ENCODE measurements at regions not wholly inside any gene's neighbourhood (a gene's known extent, or its start where the extent isn't known, plus 50 kb on each side); places are given as distances from the start of the nearest gene placed in this dataset.

DNA sequence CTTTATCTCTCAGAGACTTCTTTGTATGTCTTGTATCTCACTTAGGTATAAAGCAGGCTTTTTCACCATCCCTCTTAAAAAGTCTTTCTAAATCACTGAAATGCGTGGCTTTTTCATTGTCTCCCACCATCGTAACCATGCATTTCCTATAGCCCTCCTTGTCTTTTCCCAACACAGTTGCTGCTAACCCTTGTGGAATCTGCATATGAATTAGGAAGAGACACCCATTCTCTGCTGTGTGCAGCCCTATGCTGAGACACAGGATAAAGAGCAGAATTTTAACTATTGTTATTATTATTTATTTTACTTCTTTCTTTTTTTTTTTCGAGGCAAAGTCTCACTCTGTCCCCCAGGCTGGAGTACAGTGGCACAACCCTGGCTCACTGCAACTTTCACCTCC lies 804.3 kb upstream of the COBL start:
- no peaks in the 10 kb centered on the region for H3K36me3 ChIP-seq (ENCODE audit: control insufficient read depth in 2 of 2, insufficient read depth in 1 of 2, low read length in 2 of 2)
- H3K4me3 ChIP-seq (ENCODE audit: low read depth, low read length): no peak overlapping the region
- no peak overlapping the region for H3K27ac ChIP-seq (ENCODE audit: extremely low read depth, low read depth, low read length)
- H3K4me1 ChIP-seq (ENCODE audit: control insufficient read depth, insufficient read depth, low read length): no peaks in the 10 kb centered on the region
- CTCF ChIA-PET: no interaction called here
- no peaks in the 10 kb centered on the region for H3K9me3 ChIP-seq (ENCODE audit: control insufficient read depth, insufficient read depth, low read depth, low read length)
- POLR2A ChIA-PET: no interaction called here
- TF ChIP-seq ZEB2 (tag by site-specific recombination; IDR thresholded peaks at IDR 0.05): no peak
- no peak for TF ChIP-seq TCF7L2 (IDR thresholded peaks at IDR 0.05; ENCODE audit: borderline replicate concordance, low read depth, low read length)

DNA sequence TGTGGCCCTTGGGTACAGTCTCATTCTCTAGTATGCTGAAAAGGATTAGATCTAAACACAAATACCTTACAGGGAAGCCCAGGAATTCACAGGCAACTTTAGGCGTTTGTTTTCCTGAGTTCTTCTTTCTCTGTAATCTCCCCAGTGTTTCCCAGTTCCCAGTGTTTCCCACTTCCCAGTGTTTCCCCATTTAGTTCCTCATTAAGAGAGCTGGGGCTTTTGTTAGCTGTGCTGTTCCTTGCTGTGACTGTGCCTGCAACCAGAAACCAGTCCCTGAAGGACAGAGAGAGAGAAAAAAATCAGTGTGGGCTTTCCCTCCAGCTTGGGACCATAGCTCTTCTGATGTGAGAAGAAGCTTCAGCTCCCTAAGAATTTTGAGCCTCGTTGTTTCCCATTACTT lies 802.9 kb upstream of the COBL start:
- no peak for TF ChIP-seq FEZF1 (tag by site-specific recombination; IDR thresholded peaks at IDR 0.05)
- no peak for TF ChIP-seq MYNN (tag by site-specific recombination; IDR thresholded peaks at IDR 0.05; ENCODE audit: borderline replicate concordance)
- TF ChIP-seq RBAK (tag by site-specific recombination; IDR thresholded peaks at IDR 0.05): no peak
- TF ChIP-seq ZSCAN16 (tag by site-specific recombination; IDR thresholded peaks at IDR 0.05): no peak
- Histone ChIP-seq H3K4me1 (ENCODE audit: control insufficient read depth, insufficient read depth, low read length) (no peaks in the 10 kb centered on the region), H3K9me3 (ENCODE audit: control insufficient read depth, insufficient read depth, low read depth, low read length) (no peaks in the 10 kb centered on the region), H3K36me3 (ENCODE audit: control insufficient read depth in 2 of 2, insufficient read depth in 1 of 2, low read length in 2 of 2) (no peaks in the 10 kb centered on the region), H3K27ac (ENCODE audit: extremely low read depth, low read depth, low read length) (no peak overlapping the region), H3K4me3 (ENCODE audit: low read depth, low read length) (no peak overlapping the region)
- CTCF ChIA-PET: no interaction called here
- POLR2A ChIA-PET: no interaction called here

- CTCF ChIA-PET: no interaction called here
- Histone ChIP-seq H3K27ac (ENCODE audit: extremely low read depth, low read depth, low read length) (no peak overlapping the region), H3K9me3 (ENCODE audit: control insufficient read depth, insufficient read depth, low read depth, low read length) (no peaks in the 10 kb centered on the region), H3K4me1 (ENCODE audit: control insufficient read depth, insufficient read depth, low read length) (no peaks in the 10 kb centered on the region), H3K4me3 (ENCODE audit: low read depth, low read length) (no peak overlapping the region), H3K36me3 (ENCODE audit: control insufficient read depth in 2 of 2, insufficient read depth in 1 of 2, low read length in 2 of 2) (no peaks in the 10 kb centered on the region)
- POLR2A ChIA-PET: no interaction called here
- TF ChIP-seq ZNF629 (tag by site-specific recombination; IDR thresholded peaks at IDR 0.05) (no peak), ZXDB (tag by site-specific recombination; IDR thresholded peaks at IDR 0.05) (no peak), ZNF133 (tag by site-specific recombination; IDR thresholded peaks at IDR 0.05) (no peak), ZBTB17 (tag by site-specific recombination; IDR thresholded peaks at IDR 0.05) (no peak), ZNF548 (tag by site-specific recombination; IDR thresholded peaks at IDR 0.05) (no peak), ZNF514 (tag by site-specific recombination; IDR thresholded peaks at IDR 0.05) (no peak), MYNN (tag by site-specific recombination; IDR thresholded peaks at IDR 0.05; ENCODE audit: borderline replicate concordance) (no peak)
Measured at GRCh38 chr7:52114509-52114908, 797.9 kb upstream of the COBL start.

- Histone ChIP-seq H3K4me3 (ENCODE audit: low read depth, low read length) (no peak overlapping the region), H3K27ac (ENCODE audit: extremely low read depth, low read depth, low read length) (no peak overlapping the region), H3K4me1 (ENCODE audit: control insufficient read depth, insufficient read depth, low read length) (no peaks in the 10 kb centered on the region), H3K36me3 (ENCODE audit: control insufficient read depth in 2 of 2, insufficient read depth in 1 of 2, low read length in 2 of 2) (no peaks in the 10 kb centered on the region), H3K9me3 (ENCODE audit: control insufficient read depth, insufficient read depth, low read depth, low read length) (no peaks in the 10 kb centered on the region)
- TF ChIP-seq SCRT2 (tag by site-specific recombination; IDR thresholded peaks at IDR 0.05): no peak
- TF ChIP-seq ZNF16 (tag by site-specific recombination; IDR thresholded peaks at IDR 0.05; ENCODE audit: low read depth): no peak
- no peak for TF ChIP-seq ZNF335 (tag by site-specific recombination; conservative IDR thresholded peaks at IDR 0.05)
- TF ChIP-seq CTCF (tag by site-specific recombination; IDR thresholded peaks at IDR 0.05): no peak
- TF ChIP-seq ZNF133 (tag by site-specific recombination; IDR thresholded peaks at IDR 0.05): no peak
- TF ChIP-seq ZBTB20 (tag by site-specific recombination; IDR thresholded peaks at IDR 0.05): no peak
- TF ChIP-seq, protein P1, sequence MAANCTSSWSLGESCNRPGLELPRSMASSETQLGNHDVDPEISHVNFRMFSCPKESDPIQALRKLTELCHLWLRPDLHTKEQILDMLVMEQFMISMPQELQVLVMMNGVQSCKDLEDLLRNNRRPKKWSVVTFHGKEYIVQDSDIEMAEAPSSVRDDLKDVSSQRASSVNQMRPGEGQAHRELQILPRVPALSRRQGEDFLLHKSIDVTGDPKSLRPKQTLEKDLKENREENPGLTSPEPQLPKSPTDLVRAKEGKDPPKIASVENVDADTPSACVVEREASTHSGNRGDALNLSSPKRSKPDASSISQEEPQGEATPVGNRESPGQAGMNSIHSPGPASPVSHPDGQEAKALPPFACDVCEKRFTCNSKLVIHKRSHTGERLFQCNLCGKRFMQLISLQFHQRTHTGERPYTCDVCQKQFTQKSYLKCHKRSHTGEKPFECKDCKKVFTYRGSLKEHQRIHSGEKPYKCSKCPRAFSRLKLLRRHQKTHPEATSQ (tag by site-specific recombination; IDR thresholded peaks at IDR 0.05): no peak
- TF ChIP-seq ZSCAN4 (tag by site-specific recombination; IDR thresholded peaks at IDR 0.05): no peak
- TF ChIP-seq ZNF585B (tag by site-specific recombination; IDR thresholded peaks at IDR 0.05): no peak
- TF ChIP-seq, protein P2, sequence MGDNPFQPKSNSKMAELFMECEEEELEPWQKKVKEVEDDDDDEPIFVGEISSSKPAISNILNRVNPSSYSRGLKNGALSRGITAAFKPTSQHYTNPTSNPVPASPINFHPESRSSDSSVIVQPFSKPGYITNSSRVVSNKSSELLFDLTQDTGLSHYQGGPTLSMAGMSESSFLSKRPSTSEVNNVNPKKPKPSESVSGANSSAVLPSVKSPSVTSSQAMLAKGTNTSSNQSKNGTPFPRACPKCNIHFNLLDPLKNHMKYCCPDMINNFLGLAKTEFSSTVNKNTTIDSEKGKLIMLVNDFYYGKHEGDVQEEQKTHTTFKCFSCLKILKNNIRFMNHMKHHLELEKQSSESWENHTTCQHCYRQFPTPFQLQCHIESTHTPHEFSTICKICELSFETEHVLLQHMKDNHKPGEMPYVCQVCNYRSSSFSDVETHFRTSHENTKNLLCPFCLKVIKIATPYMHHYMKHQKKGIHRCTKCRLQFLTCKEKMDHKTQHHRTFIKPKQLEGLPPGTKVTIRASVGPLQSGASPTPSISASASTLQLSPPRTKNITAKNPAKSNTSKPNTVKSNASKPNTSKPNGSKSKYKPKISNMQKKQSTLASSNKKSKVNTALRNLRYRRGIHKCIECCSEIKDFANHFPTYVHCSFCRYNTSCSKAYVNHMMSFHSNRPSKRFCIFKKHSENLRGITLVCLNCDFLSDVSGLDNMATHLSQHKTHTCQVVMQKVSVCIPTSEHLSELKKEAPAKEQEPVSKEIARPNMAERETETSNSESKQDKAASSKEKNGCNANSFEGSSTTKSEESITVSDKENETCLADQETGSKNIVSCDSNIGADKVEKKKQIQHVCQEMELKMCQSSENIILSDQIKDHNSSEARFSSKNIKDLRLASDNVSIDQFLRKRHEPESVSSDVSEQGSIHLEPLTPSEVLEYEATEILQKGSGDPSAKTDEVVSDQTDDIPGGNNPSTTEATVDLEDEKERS (tag by site-specific recombination; IDR thresholded peaks at IDR 0.05): no peak
- TF ChIP-seq ZNF23 (tag by site-specific recombination; IDR thresholded peaks at IDR 0.05; ENCODE audit: borderline replicate concordance): no peak
- TF ChIP-seq ZBTB21 (tag by site-specific recombination; IDR thresholded peaks at IDR 0.05): no peak
- ChIA-PET POLR2A (no interaction called here), CTCF (no interaction called here)
Measured at GRCh38 chr7:52114056-52114455, 797.4 kb upstream of the COBL start.

Measured in HEK293 (cell line).